Peyer's patch (tissue), 4 donors: ENCODE measurements at regions not wholly inside any gene's neighbourhood (a gene's known extent, or its start where the extent isn't known, plus 50 kb on each side); places are given as distances from the start of the nearest gene placed in this dataset.

Experiments used
- POLR2A ChIP-seq, 2 donors: fragments of 450-650 bp; IDR thresholded peaks; one replicate each; pipeline ENCODE4 v1.5.1; 2017; ENCODE audit warnings: antibody characterized with exemption in 2 of 2, mild to moderate bottlenecking in 2 of 2, moderate library complexity in 2 of 2
- TF ChIP-seq, protein P1 (sequence below), 6 experiments: fragments of 450-650 bp in 4 of 6; fragments of 200-600 bp in 2 of 6; sonication (generic) in 1 of 6; IDR thresholded peaks; one replicate each; pipeline ENCODE4 v1.5.1; 2017 to 2019; ENCODE audit warnings: antibody characterized with exemption in 6 of 6, mild to moderate bottlenecking in 3 of 6, moderate library complexity in 1 of 6

GRCh38 chr3:98692787-98693473 lies 70.2 kb upstream of the ST3GAL6 start:
- TF ChIP-seq, protein P1, sequence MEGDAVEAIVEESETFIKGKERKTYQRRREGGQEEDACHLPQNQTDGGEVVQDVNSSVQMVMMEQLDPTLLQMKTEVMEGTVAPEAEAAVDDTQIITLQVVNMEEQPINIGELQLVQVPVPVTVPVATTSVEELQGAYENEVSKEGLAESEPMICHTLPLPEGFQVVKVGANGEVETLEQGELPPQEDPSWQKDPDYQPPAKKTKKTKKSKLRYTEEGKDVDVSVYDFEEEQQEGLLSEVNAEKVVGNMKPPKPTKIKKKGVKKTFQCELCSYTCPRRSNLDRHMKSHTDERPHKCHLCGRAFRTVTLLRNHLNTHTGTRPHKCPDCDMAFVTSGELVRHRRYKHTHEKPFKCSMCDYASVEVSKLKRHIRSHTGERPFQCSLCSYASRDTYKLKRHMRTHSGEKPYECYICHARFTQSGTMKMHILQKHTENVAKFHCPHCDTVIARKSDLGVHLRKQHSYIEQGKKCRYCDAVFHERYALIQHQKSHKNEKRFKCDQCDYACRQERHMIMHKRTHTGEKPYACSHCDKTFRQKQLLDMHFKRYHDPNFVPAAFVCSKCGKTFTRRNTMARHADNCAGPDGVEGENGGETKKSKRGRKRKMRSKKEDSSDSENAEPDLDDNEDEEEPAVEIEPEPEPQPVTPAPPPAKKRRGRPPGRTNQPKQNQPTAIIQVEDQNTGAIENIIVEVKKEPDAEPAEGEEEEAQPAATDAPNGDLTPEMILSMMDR (IDR thresholded peaks at IDR 0.05) = no peak
- TF ChIP-seq POLR2A (IDR thresholded peaks at IDR 0.05) = no peak
